ENCODE measurements at regions not wholly inside any gene's neighbourhood (a gene's known extent, or its start where the extent isn't known, plus 50 kb on each side); places are given as distances from the start of the nearest gene placed in this dataset.

- TF ChIP-seq CTCF (IDR thresholded peaks at IDR 0.05; ENCODE audit: low read length) (no peak), EZH2phosphoT487 (IDR thresholded peaks at IDR 0.05; ENCODE audit: low read length) (no peak)
These were observed 318.1 kb downstream of the HHIPL2 start for GRCh38 chr1:222229672-222230312.
